ENCODE measurements at regions not wholly inside any gene's neighbourhood (a gene's known extent, or its start where the extent isn't known, plus 50 kb on each side); places are given as distances from the start of the nearest gene placed in this dataset.

- Mint-ChIP-seq H3K4me3 (no peak overlapping the region), H3K4me1 (peaks cover 26% of the 10 kb centered on the region), H3K9me3 (no peaks in the 10 kb centered on the region), H3K36me3 (no peaks in the 10 kb centered on the region), H3K27ac (0 out of 2 replicates have a peak overlapping the region, but pooled peaks have one; percentile 21), H3K27me3 (ENCODE audit: low read depth) (no peaks in the 10 kb centered on the region)
- TF ChIP-seq EMX1 (CRISPR knock-in tag; IDR thresholded peaks at IDR 0.05) (no peak), ZNF423 (CRISPR knock-in tag; IDR thresholded peaks at IDR 0.05) (no peak), CREM (CRISPR knock-in tag; IDR thresholded peaks at IDR 0.05) (no peak), IRF1 (CRISPR knock-in tag; IDR thresholded peaks at IDR 0.05) (no peak)
- TF ChIP-seq, protein P1, sequence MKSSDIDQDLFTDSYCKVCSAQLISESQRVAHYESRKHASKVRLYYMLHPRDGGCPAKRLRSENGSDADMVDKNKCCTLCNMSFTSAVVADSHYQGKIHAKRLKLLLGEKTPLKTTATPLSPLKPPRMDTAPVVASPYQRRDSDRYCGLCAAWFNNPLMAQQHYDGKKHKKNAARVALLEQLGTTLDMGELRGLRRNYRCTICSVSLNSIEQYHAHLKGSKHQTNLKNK (CRISPR knock-in tag; IDR thresholded peaks at IDR 0.05): no peak
- TF ChIP-seq, protein P2, sequence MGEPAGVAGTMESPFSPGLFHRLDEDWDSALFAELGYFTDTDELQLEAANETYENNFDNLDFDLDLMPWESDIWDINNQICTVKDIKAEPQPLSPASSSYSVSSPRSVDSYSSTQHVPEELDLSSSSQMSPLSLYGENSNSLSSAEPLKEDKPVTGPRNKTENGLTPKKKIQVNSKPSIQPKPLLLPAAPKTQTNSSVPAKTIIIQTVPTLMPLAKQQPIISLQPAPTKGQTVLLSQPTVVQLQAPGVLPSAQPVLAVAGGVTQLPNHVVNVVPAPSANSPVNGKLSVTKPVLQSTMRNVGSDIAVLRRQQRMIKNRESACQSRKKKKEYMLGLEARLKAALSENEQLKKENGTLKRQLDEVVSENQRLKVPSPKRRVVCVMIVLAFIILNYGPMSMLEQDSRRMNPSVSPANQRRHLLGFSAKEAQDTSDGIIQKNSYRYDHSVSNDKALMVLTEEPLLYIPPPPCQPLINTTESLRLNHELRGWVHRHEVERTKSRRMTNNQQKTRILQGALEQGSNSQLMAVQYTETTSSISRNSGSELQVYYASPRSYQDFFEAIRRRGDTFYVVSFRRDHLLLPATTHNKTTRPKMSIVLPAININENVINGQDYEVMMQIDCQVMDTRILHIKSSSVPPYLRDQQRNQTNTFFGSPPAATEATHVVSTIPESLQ (CRISPR knock-in tag; IDR thresholded peaks at IDR 0.05): no peak
- DNase-seq (ENCODE audit: low spot score) (no peak), ATAC-seq (peak; percentile 30)
- ChIA-PET POLR2A (no interaction called here), CTCF (no interaction called here)
These were observed 439.4 kb downstream of the C3orf38 start for GRCh38 chr3:88589138-88589537.

GRCh38 chr3:88595026-88595425 lies 445.3 kb downstream of the C3orf38 start:
- DNase-seq (ENCODE audit: low spot score) (no peak), ATAC-seq (no peak)
- no peaks in the 10 kb centered on the region for H3K27me3 Mint-ChIP-seq (ENCODE audit: low read depth)
- POLR2A ChIA-PET: no interaction called here
- H3K4me1 Mint-ChIP-seq: peaks cover 6% of the 10 kb centered on the region
- H3K27ac Mint-ChIP-seq: no peak overlapping the region
- CTCF ChIA-PET: no interaction called here
- peaks cover 8% of the 10 kb centered on the region for H3K9me3 Mint-ChIP-seq
- no peak for TF ChIP-seq E2F5 (CRISPR knock-in tag; IDR thresholded peaks at IDR 0.05)
- TF ChIP-seq, protein P3, sequence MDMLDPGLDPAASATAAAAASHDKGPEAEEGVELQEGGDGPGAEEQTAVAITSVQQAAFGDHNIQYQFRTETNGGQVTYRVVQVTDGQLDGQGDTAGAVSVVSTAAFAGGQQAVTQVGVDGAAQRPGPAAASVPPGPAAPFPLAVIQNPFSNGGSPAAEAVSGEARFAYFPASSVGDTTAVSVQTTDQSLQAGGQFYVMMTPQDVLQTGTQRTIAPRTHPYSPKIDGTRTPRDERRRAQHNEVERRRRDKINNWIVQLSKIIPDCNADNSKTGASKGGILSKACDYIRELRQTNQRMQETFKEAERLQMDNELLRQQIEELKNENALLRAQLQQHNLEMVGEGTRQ (CRISPR knock-in tag; IDR thresholded peaks at IDR 0.05): 0 out of 2 replicates have a peak, but pooled peaks have one; percentile 8
- H3K36me3 Mint-ChIP-seq: no peaks in the 10 kb centered on the region; the same call in none of the 2 replicates
- no peak overlapping the region for H3K4me3 Mint-ChIP-seq

DNA sequence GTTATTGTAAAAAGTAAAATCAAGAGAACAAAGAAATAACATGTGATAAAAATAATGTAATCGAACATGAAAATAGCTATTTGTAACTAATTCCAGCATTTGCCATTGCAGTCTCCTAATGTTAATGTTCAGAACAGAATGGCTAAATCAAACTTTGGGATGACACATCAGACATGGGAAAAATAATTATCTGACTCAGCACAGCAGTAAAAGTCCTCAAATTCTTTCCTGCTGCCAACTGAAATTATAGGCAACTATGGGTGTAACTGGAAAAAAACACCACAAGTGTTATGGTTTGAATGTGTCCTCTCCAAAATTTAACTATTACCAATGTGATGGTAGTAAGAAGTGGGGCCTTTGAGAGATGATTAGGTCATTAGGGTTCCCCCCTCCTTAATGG lies 446.7 kb downstream of the C3orf38 start:
- H3K9me3 Mint-ChIP-seq: peaks cover 13% of the 10 kb centered on the region
- CTCF ChIA-PET: interaction anchor here (0.6 kb wide), 1 partner anchor 452 kb away, joined by 3 read pairs; no protein-coding TSS in a partner anchor

DNA sequence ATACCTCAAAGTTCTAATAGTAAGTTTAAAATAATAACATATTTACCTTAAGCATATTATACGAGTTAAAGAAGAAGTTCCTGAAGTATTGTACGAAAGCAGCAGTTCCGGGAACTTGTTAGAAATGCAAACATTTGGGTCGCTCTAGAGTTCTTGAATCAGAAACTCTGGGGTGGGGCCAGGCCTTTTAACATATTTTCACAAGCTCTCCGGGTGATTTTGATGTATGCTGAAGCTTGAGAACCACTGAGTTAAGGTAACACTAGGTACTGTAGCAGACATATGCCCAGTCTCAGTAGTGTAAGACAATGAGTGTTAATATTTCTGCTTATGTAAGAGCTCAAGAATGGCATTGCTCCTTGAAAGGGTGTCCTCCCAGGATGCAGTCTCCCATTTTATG lies 461.1 kb downstream of the C3orf38 start:
- Mint-ChIP-seq H3K4me1 (no peaks in the 10 kb centered on the region), H3K4me3 (no peak overlapping the region), H3K27ac (no peak overlapping the region), H3K9me3 (no peaks in the 10 kb centered on the region), H3K36me3 (no peaks in the 10 kb centered on the region), H3K27me3 (ENCODE audit: low read depth) (no peaks in the 10 kb centered on the region)
- ATAC-seq: no peak
- DNase-seq (ENCODE audit: low spot score): no peak
- CTCF ChIA-PET: no interaction called here
- POLR2A ChIA-PET: interaction anchor here (0.6 kb wide), 1 partner anchor 903 kb away, joined by 3 read pairs; no protein-coding TSS in a partner anchor
- TF ChIP-seq, protein P4, sequence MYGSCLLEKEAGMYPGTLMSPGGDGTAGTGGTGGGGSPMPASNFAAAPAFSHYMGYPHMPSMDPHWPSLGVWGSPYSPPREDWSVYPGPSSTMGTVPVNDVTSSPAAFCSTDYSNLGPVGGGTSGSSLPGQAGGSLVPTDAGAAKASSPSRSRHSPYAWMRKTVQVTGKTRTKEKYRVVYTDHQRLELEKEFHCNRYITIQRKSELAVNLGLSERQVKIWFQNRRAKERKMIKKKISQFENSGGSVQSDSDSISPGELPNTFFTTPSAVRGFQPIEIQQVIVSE (CRISPR knock-in tag; IDR thresholded peaks at IDR 0.05; ENCODE audit: borderline replicate concordance): no peak
- TF ChIP-seq IRF1 (CRISPR knock-in tag; IDR thresholded peaks at IDR 0.05): no peak
- no peak for TF ChIP-seq ATF2 (CRISPR knock-in tag; IDR thresholded peaks at IDR 0.05; ENCODE audit: borderline replicate concordance, low read depth)
- TF ChIP-seq MAX (CRISPR knock-in tag; IDR thresholded peaks at IDR 0.05): no peak
- no peak for TF ChIP-seq KAT7 (CRISPR knock-in tag; IDR thresholded peaks at IDR 0.05; ENCODE audit: borderline replicate concordance)
- no peak for TF ChIP-seq TEAD4 (CRISPR knock-in tag; IDR thresholded peaks at IDR 0.05)
- no peak for TF ChIP-seq GABPB1 (CRISPR knock-in tag; IDR thresholded peaks at IDR 0.05)
- TF ChIP-seq JUN (CRISPR knock-in tag; IDR thresholded peaks at IDR 0.05): no peak
- TF ChIP-seq ZNF219 (CRISPR knock-in tag; IDR thresholded peaks at IDR 0.05; ENCODE audit: borderline replicate concordance): no peak
- TF ChIP-seq ZBTB43 (CRISPR knock-in tag; IDR thresholded peaks at IDR 0.05): no peak
- no peak for TF ChIP-seq ATF1 (CRISPR knock-in tag; IDR thresholded peaks at IDR 0.05)
- no peak for TF ChIP-seq ZNF396 (CRISPR knock-in tag; IDR thresholded peaks at IDR 0.05; ENCODE audit: borderline replicate concordance)

More for the DNA sequence above, 446.7 kb downstream of the C3orf38 start:
- DNase-seq (ENCODE audit: low spot score): no peak
- POLR2A ChIA-PET: no interaction called here
- no peak overlapping the region for H3K27ac Mint-ChIP-seq
- ATAC-seq: no peak
- no peaks in the 10 kb centered on the region; the same call in none of the 2 replicates for H3K36me3 Mint-ChIP-seq
- no peak overlapping the region for H3K4me3 Mint-ChIP-seq
- TF ChIP-seq PRRX2 (CRISPR knock-in tag; IDR thresholded peaks at IDR 0.05) (no peak), ZBTB21 (CRISPR knock-in tag; IDR thresholded peaks at IDR 0.05; ENCODE audit: borderline replicate concordance) (no peak)
- no peaks in the 10 kb centered on the region for H3K4me1 Mint-ChIP-seq
- no peaks in the 10 kb centered on the region for H3K27me3 Mint-ChIP-seq (ENCODE audit: low read depth)

Data from WTC11 (cell line).